NOMO-1 treated with DMSO at 0.1 percent for 48 hours (cell line): ENCODE measurements at regions not wholly inside any gene's neighbourhood (a gene's known extent, or its start where the extent isn't known, plus 50 kb on each side); places are given as distances from the start of the nearest gene placed in this dataset.

Source experiments
- DNase-seq: peaks from one replicate; lab custom pipeline; 2025; ENCODE audit not compliant: unreplicated experiment; lab: John Stamatoyannopoulos, UW

GRCh38 chr6:108778421-108779186 lies 69.6 kb upstream of the ARMC2 start:
- DNase-seq = no peak

GRCh38 chr6:108779536-108780275 lies 68.5 kb upstream of the ARMC2 start:
- peak; percentile 40 for DNase-seq

GRCh38 chr6:108780784-108781183 lies 67.4 kb upstream of the ARMC2 start:
- no peak for DNase-seq

GRCh38 chr6:108781419-108782100 lies 66.7 kb upstream of the ARMC2 start:
- no peak for DNase-seq

GRCh38 chr6:108782179-108783041 lies 65.8 kb upstream of the ARMC2 start:
- DNase-seq = peak; percentile 86

GRCh38 chr6:108785653-108786052 lies 62.6 kb upstream of the ARMC2 start:
- DNase-seq = no peak

GRCh38 chr6:108788416-108788815 lies 59.8 kb upstream of the ARMC2 start:
- DNase-seq = no peak

GRCh38 chr6:108789475-108789874 lies 58.7 kb upstream of the ARMC2 start:
- DNase-seq = no peak

GRCh38 chr6:108791700-108792099 lies 56.5 kb upstream of the ARMC2 start:
- DNase-seq = no peak

GRCh38 chr6:108793516-108794251 lies 54.5 kb upstream of the ARMC2 start:
- no peak for DNase-seq

- DNase-seq = no peak
These were observed 53.1 kb upstream of the ARMC2 start for GRCh38 chr6:108795122-108795521.

GRCh38 chr6:108795814-108796213 lies 52.4 kb upstream of the ARMC2 start:
- DNase-seq = no peak

- DNase-seq = no peak
These were observed 51.3 kb upstream of the ARMC2 start for GRCh38 chr6:108796875-108797274.

- DNase-seq = no peak
These were observed 50.1 kb upstream of the ARMC2 start for GRCh38 chr6:108797951-108798669.
